ENCODE measurements at regions not wholly inside any gene's neighbourhood (a gene's known extent, or its start where the extent isn't known, plus 50 kb on each side); places are given as distances from the start of the nearest gene placed in this dataset.

GRCh38 chr7:131115340-131115739 lies 212.3 kb upstream of the MKLN1 start:
- TF ChIP-seq POLR2A (IDR thresholded peaks at IDR 0.05; ENCODE audit: low read depth, low read length) = no peak
- TF ChIP-seq POU2F2 (IDR thresholded peaks at IDR 0.05; ENCODE audit: low read depth, low read length) = no peak
- TF ChIP-seq POLR2AphosphoS5 (IDR thresholded peaks at IDR 0.05; ENCODE audit: low read depth, low read length) = no peak
